Type B pancreatic cell (in vitro differentiated cells): ENCODE measurements at regions not wholly inside any gene's neighbourhood (a gene's known extent, or its start where the extent isn't known, plus 50 kb on each side); places are given as distances from the start of the nearest gene placed in this dataset.

Experiments used
- DNase-seq: peaks from one replicate; pipeline ENCODE4 v3.0.0; 2021; ENCODE audit warnings: mixed read lengths; ENCODE audit not compliant: unreplicated experiment; ENCODE audit errors: extremely low spot score
- H3K27ac Mint-ChIP-seq: 2 replicates; pipeline ENCODE4 v1.8.0; 2021; ENCODE audit warnings: mild to moderate bottlenecking, mixed read lengths
- H3K27me3 Mint-ChIP-seq: 2 replicates; pipeline ENCODE4 v1.8.0; 2021; ENCODE audit warnings: mixed read lengths
- H3K36me3 Mint-ChIP-seq: 2 replicates; pipeline ENCODE4 v1.8.0; 2021; ENCODE audit warnings: mixed read lengths
- H3K4me1 Mint-ChIP-seq: one replicate; pipeline ENCODE4 v1.8.0; 2021; ENCODE audit warnings: mixed read lengths; ENCODE audit not compliant: unreplicated experiment
- H3K4me3 Mint-ChIP-seq: 2 replicates; pipeline ENCODE4 v1.8.0; 2021; ENCODE audit warnings: mild to moderate bottlenecking, mixed read lengths
- H3K9me3 Mint-ChIP-seq: 2 replicates; pipeline ENCODE4 v1.8.0; 2021; ENCODE audit warnings: mixed read lengths
- TF ChIP-seq, protein P1 (sequence below): fragments of 200-600 bp; sonication (generic); conservative IDR thresholded peaks from 2 replicates; pipeline ENCODE4 v1.5.0; 2021; ENCODE audit warnings: antibody characterized with exemption, mild to moderate bottlenecking

DNA sequence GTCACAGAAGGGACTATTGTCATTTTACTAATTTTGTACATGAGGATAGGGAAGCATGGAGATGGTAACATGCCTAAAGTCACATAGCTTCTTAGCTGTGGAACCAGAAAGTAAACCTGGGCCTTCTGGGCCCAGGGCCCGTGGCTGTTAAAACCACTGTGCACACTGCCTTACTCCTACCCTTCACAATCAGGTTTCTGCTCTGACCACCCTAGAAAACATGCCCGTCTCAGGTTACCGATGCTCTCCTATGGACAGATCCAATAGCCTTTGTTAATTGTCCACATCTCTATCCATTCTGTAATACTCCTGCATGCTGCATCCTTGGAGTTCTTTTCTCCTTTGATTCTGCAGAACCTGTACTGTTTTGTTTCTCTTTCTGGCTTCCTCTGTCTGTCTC lies 79.0 kb upstream of the TACR1 start:
- DNase-seq, result no peak
- H3K27me3 Mint-ChIP-seq, result no peaks in the 10 kb centered on the region
- no peak overlapping the region for H3K4me3 Mint-ChIP-seq
- peaks cover 14% of the 10 kb centered on the region for H3K4me1 Mint-ChIP-seq
- H3K27ac Mint-ChIP-seq, result no peak overlapping the region
- no peaks in the 10 kb centered on the region for H3K9me3 Mint-ChIP-seq
- TF ChIP-seq, protein P1, sequence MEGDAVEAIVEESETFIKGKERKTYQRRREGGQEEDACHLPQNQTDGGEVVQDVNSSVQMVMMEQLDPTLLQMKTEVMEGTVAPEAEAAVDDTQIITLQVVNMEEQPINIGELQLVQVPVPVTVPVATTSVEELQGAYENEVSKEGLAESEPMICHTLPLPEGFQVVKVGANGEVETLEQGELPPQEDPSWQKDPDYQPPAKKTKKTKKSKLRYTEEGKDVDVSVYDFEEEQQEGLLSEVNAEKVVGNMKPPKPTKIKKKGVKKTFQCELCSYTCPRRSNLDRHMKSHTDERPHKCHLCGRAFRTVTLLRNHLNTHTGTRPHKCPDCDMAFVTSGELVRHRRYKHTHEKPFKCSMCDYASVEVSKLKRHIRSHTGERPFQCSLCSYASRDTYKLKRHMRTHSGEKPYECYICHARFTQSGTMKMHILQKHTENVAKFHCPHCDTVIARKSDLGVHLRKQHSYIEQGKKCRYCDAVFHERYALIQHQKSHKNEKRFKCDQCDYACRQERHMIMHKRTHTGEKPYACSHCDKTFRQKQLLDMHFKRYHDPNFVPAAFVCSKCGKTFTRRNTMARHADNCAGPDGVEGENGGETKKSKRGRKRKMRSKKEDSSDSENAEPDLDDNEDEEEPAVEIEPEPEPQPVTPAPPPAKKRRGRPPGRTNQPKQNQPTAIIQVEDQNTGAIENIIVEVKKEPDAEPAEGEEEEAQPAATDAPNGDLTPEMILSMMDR, result no peak
- H3K36me3 Mint-ChIP-seq, result peaks cover 4% of the 10 kb centered on the region

GRCh38 chr2:75277111-75277510 lies 77.8 kb upstream of the TACR1 start:
- Mint-ChIP-seq H3K4me3 (no peak overlapping the region), H3K36me3 (peaks cover 4% of the 10 kb centered on the region), H3K4me1 (peaks cover 14% of the 10 kb centered on the region), H3K27me3 (no peaks in the 10 kb centered on the region), H3K27ac (no peak overlapping the region), H3K9me3 (no peaks in the 10 kb centered on the region)
- DNase-seq, result no peak
- TF ChIP-seq, protein P1, result no peak

DNA sequence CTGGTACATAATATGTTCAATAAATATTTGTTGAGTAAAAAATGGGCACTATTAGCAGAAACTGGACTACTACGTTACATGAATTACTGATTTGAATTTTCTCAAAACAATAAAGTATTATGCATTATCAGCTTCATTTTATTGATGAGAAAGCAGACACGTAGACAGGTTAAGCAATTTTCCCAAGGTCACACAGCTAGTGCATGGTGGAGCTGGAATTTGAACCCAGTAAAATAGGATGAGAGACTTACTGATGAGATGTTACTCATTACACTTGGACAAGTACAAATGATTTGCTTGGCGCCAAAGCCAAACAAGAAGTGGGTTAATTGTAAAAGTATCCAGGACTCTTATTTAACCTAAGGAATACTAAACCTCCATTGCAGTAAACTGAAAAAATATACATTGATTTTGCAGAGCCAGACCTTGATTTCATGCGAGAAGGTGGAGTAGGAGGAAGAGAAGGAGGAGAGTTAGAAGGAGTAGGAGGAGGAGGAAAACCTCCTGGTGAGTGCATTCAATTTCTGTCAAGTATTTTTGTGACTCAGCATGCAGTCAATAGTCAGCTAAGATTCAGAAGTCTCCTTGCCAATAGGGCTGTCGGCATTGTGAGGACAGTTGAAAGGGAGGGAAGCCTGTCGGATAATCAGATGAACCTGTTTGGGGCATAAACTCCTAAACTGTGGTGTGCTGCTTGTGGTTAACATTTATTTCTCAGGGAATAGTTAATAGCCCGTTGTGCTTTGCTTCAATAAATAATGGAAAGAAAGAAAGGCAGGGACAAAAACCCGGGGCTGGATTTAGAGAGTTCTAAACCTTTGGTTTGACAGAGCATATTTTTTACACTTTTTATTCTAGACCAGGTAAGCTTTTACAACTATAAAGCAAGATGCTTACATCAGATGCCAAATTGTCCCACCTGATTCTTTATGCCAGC lies 77.0 kb upstream of the TACR1 start:
- Mint-ChIP-seq H3K36me3 (peaks cover 4% of the 10 kb centered on the region), H3K27me3 (no peaks in the 10 kb centered on the region), H3K4me3 (no peak overlapping the region), H3K27ac (no peak overlapping the region), H3K9me3 (no peaks in the 10 kb centered on the region), H3K4me1 (peaks cover 14% of the 10 kb centered on the region)
- TF ChIP-seq, protein P1, result no peak
- no peak for DNase-seq

DNA sequence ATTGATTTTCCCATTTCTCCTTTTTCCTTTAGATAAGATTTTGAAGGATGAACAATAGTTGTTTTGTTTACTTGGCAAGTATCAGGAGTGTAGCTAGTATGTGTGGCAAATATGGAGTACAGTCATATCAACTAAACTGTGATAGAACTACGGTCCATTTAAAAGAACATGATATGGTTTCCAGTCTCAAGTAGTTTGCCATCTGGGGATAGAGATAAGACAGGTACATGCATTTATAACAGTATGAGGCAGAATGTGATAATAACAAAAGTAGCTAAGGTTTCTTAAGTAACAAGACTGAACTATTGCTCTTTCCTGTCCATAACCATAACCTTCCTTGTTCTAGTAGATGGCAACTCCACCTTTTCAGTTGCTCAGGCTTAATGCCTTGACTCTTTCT lies 75.6 kb upstream of the TACR1 start:
- Mint-ChIP-seq H3K4me3 (no peak overlapping the region), H3K27me3 (no peaks in the 10 kb centered on the region)
- TF ChIP-seq, protein P1, result no peak

DNA sequence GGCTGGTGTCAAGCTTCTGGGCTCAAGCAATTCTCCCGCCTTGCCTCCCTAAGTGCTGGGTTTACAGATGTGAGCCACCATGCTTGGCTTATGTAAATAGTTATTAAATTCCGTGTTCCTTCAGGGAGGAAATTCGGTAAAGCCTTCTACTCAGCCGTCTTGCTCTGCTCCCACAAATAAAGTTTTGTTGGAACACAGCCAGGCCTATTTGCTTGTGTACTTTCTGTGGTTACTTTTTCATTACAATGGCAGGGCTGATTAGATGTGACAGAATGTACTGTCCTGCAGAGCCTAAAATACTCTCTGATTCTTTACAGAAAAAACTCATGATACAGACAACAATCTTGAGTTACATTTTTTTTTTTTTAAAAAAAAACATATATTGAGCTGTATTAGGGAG lies 68.8 kb upstream of the TACR1 start:
- DNase-seq, result no peak
- Mint-ChIP-seq H3K27ac (no peak overlapping the region), H3K9me3 (peaks cover 4% of the 10 kb centered on the region), H3K4me3 (no peak overlapping the region), H3K36me3 (no peaks in the 10 kb centered on the region), H3K4me1 (no peaks in the 10 kb centered on the region), H3K27me3 (no peaks in the 10 kb centered on the region)
- TF ChIP-seq, protein P1, result no peak

More for the DNA sequence above, 75.6 kb upstream of the TACR1 start:
- DNase-seq, result no peak
- Mint-ChIP-seq H3K4me1 (peaks cover 14% of the 10 kb centered on the region), H3K36me3 (peaks cover 4% of the 10 kb centered on the region), H3K27ac (no peak overlapping the region), H3K9me3 (no peaks in the 10 kb centered on the region)
